Astrocyte (in vitro differentiated cells and primary cell): ENCODE measurements at regions not wholly inside any gene's neighbourhood (a gene's known extent, or its start where the extent isn't known, plus 50 kb on each side); places are given as distances from the start of the nearest gene placed in this dataset.

ENCODE experiments used
- DNase-seq: peaks from one replicate; pipeline ENCODE4 v3.0.0-alpha.2; 2010; ENCODE audit warnings: low read depth
- FAIRE-seq: peaks from 2 replicates; lab custom pipeline; 2011; peaks lifted over from hg19 to GRCh38; lab: Jason Lieb, UNC
- H2AFZ ChIP-seq: 2 replicates; pipeline ENCODE4 v1.6.0; 2012; ENCODE audit warnings: low read depth, low read length, inconsistent platforms
- H3K27ac ChIP-seq: 2 replicates; pipeline ENCODE4 v1.5.1; 2011; ENCODE audit warnings: low read depth, low read length, inconsistent platforms
- H3K27me3 ChIP-seq: 2 replicates; pipeline ENCODE4 v1.6.0; 2011; ENCODE audit warnings: low read length, inconsistent platforms; ENCODE audit not compliant: insufficient read depth
- H3K36me3 ChIP-seq: 2 replicates; pipeline ENCODE4 v1.5.1; 2011; ENCODE audit warnings: low read length, inconsistent platforms; ENCODE audit not compliant: insufficient read depth
- H3K4me1 ChIP-seq: 2 replicates; pipeline ENCODE4 v1.5.1; 2011; ENCODE audit warnings: low read length, inconsistent platforms; ENCODE audit not compliant: insufficient read depth
- H3K4me2 ChIP-seq: 2 replicates; pipeline ENCODE4 v1.6.0; 2012; ENCODE audit warnings: low read length, inconsistent platforms
- H3K4me3 ChIP-seq: 2 replicates; pipeline ENCODE4 v1.5.1; 2011; ENCODE audit warnings: low read depth, mild to moderate bottlenecking, low read length, inconsistent platforms; ENCODE audit not compliant: insufficient read depth
- H3K79me2 ChIP-seq: 2 replicates; pipeline ENCODE4 v1.6.0; 2012; ENCODE audit warnings: mild to moderate bottlenecking, low read length, inconsistent platforms; ENCODE audit not compliant: insufficient read depth
- H3K9ac ChIP-seq: 2 replicates; pipeline ENCODE4 v1.6.0; 2012; ENCODE audit warnings: mild to moderate bottlenecking, low read length, inconsistent platforms
- H3K9me3 ChIP-seq: 2 replicates; pipeline ENCODE4 v1.5.1; 2012; ENCODE audit warnings: low read depth, mild to moderate bottlenecking, low read length, inconsistent platforms; ENCODE audit not compliant: insufficient read depth
- H4K20me1 ChIP-seq: 2 replicates; pipeline ENCODE4 v1.6.0; 2012; ENCODE audit warnings: low read length, inconsistent platforms; ENCODE audit not compliant: insufficient read depth
- H3K27ac Mint-ChIP-seq: one replicate; pipeline ENCODE4 v1.8.0; 2021; ENCODE audit warnings: mild to moderate bottlenecking, mixed read lengths; ENCODE audit not compliant: unreplicated experiment
- H3K27me3 Mint-ChIP-seq: one replicate; pipeline ENCODE4 v1.8.0; 2021; ENCODE audit warnings: low read depth, mixed read lengths; ENCODE audit not compliant: unreplicated experiment
- H3K36me3 Mint-ChIP-seq: one replicate; pipeline ENCODE4 v1.8.0; 2021; ENCODE audit warnings: low read depth, mixed read lengths; ENCODE audit not compliant: unreplicated experiment
- H3K4me1 Mint-ChIP-seq: one replicate; pipeline ENCODE4 v1.8.0; 2021; ENCODE audit warnings: low read depth, mixed read lengths; ENCODE audit not compliant: unreplicated experiment
- H3K4me3 Mint-ChIP-seq: one replicate; pipeline ENCODE4 v1.8.0; 2021; ENCODE audit warnings: mild to moderate bottlenecking, moderate library complexity, mixed read lengths; ENCODE audit not compliant: unreplicated experiment
- H3K9me3 Mint-ChIP-seq: one replicate; pipeline ENCODE4 v1.8.0; 2021; ENCODE audit warnings: mild to moderate bottlenecking, mixed read lengths; ENCODE audit not compliant: unreplicated experiment
- CTCF ChIP-seq: IDR thresholded peaks from 2 replicates; pipeline ENCODE4 v1.5.1; 2011; ENCODE audit warnings: low read depth, mild to moderate bottlenecking, inconsistent platforms, low read length, moderate library complexity; ENCODE audit not compliant: insufficient read depth
- EZH2 ChIP-seq: IDR thresholded peaks from 2 replicates; pipeline ENCODE4 v1.6.1; 2012; ENCODE audit warnings: mild to moderate bottlenecking, low read length, inconsistent platforms; ENCODE audit not compliant: insufficient read depth

- no peak overlapping the region for H3K4me3 ChIP-seq
- Mint-ChIP-seq H3K4me3 (no peak overlapping the region), H3K4me1 (no peaks in the 10 kb centered on the region), H3K27me3 (no peaks in the 10 kb centered on the region), H3K9me3 (no peaks in the 10 kb centered on the region), H3K27ac (no peak overlapping the region), H3K36me3 (no peaks in the 10 kb centered on the region)
- H2AFZ ChIP-seq = no peak overlapping the region
- no peaks in the 10 kb centered on the region for H3K79me2 ChIP-seq
- H3K36me3 ChIP-seq = no peaks in the 10 kb centered on the region
- no peaks in the 10 kb centered on the region for H3K4me1 ChIP-seq
- H3K27me3 ChIP-seq = no peaks in the 10 kb centered on the region
- FAIRE-seq (no peak), DNase-seq (no peak)
- H4K20me1 ChIP-seq = no peaks in the 10 kb centered on the region
- TF ChIP-seq EZH2 (no peak), CTCF (no peak)
- H3K9me3 ChIP-seq = no peaks in the 10 kb centered on the region
- H3K9ac ChIP-seq = no peak overlapping the region
- H3K4me2 ChIP-seq = no peak overlapping the region
- no peak overlapping the region for H3K27ac ChIP-seq
Measured at GRCh38 chr18:66280470-66280869, 323.4 kb downstream of the CDH19 start.

- DNase-seq (no peak), FAIRE-seq (no peak)
- Histone ChIP-seq H3K27ac (no peak overlapping the region), H3K4me1 (no peaks in the 10 kb centered on the region), H3K9ac (no peak overlapping the region), H3K27me3 (no peaks in the 10 kb centered on the region), H2AFZ (no peak overlapping the region), H3K9me3 (no peaks in the 10 kb centered on the region), H3K4me3 (no peak overlapping the region), H3K4me2 (no peak overlapping the region), H3K79me2 (no peaks in the 10 kb centered on the region), H3K36me3 (no peaks in the 10 kb centered on the region), H4K20me1 (no peaks in the 10 kb centered on the region)
- Mint-ChIP-seq H3K9me3 (peaks cover 2% of the 10 kb centered on the region), H3K27me3 (no peaks in the 10 kb centered on the region), H3K27ac (no peak overlapping the region), H3K4me1 (no peaks in the 10 kb centered on the region), H3K4me3 (no peak overlapping the region), H3K36me3 (no peaks in the 10 kb centered on the region)
- TF ChIP-seq CTCF = no peak
- TF ChIP-seq EZH2 = no peak
Measured at GRCh38 chr18:66271962-66272361, 331.9 kb downstream of the CDH19 start.

- H3K4me1 ChIP-seq = no peaks in the 10 kb centered on the region
- no peaks in the 10 kb centered on the region for H3K79me2 ChIP-seq
- no peak overlapping the region for H3K4me3 ChIP-seq
- Mint-ChIP-seq H3K27ac (no peak overlapping the region), H3K4me3 (no peak overlapping the region), H3K4me1 (no peaks in the 10 kb centered on the region), H3K27me3 (no peaks in the 10 kb centered on the region), H3K9me3 (peaks cover 2% of the 10 kb centered on the region), H3K36me3 (no peaks in the 10 kb centered on the region)
- no peaks in the 10 kb centered on the region for H3K27me3 ChIP-seq
- no peaks in the 10 kb centered on the region for H3K36me3 ChIP-seq
- H3K9me3 ChIP-seq = no peaks in the 10 kb centered on the region
- no peak overlapping the region for H3K4me2 ChIP-seq
- no peak for FAIRE-seq
- no peak overlapping the region for H2AFZ ChIP-seq
- DNase-seq = no peak
- TF ChIP-seq EZH2 (no peak), CTCF (no peak)
- no peak overlapping the region for H3K27ac ChIP-seq
- no peak overlapping the region for H3K9ac ChIP-seq
- H4K20me1 ChIP-seq = no peaks in the 10 kb centered on the region
Measured at GRCh38 chr18:66264130-66264529, 339.8 kb downstream of the CDH19 start.
